ENCODE measurements at regions not wholly inside any gene's neighbourhood (a gene's known extent, or its start where the extent isn't known, plus 50 kb on each side); places are given as distances from the start of the nearest gene placed in this dataset.

GRCh38 chr5:142475102-142475513 is 150.3 kb upstream of the SPRY4 start:
- DNase-seq (ENCODE audit: low read depth in 2 of 2), result no peak

GRCh38 chr5:142474431-142475094 is 149.7 kb upstream of the SPRY4 start:
- no peak for DNase-seq (ENCODE audit: low read depth in 2 of 2)

- DNase-seq (ENCODE audit: low read depth in 2 of 2), result no peak
Observed at GRCh38 chr5:142473038-142473437, 148.2 kb upstream of the SPRY4 start.

DNA sequence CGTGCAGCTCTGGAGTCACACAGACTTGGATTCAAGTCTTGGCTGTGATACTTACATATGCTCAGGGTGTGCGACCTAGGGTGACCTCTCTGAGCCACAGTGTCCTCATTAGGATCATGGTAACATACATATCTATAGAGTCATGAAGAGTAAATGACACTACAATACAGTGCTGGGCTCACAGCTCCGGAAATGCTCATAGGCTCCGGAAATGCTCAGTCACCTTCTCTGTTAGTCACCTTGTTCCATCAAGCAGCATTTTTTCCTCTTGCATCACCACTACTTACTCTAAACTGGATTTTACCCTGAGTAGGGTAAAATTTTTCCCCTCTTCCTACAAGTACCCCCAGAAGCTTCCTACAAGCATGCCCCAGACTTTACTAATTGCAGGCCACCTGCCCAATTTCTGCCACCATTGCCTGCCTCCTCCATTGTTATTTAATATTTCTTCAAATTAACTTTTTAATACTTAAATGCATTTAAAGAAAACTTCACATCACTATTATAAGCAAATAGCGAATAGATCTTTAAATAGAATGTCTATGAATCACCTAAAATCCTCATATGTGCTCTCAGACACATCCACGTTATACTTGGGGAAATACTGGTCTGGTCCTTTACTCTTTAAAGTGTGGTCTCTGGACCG is 147.6 kb upstream of the SPRY4 start:
- DNase-seq (ENCODE audit: low read depth in 2 of 2), result no peak

- no peak for DNase-seq (ENCODE audit: low read depth in 2 of 2)
Observed at GRCh38 chr5:142466195-142466971, 141.6 kb upstream of the SPRY4 start.

DNA sequence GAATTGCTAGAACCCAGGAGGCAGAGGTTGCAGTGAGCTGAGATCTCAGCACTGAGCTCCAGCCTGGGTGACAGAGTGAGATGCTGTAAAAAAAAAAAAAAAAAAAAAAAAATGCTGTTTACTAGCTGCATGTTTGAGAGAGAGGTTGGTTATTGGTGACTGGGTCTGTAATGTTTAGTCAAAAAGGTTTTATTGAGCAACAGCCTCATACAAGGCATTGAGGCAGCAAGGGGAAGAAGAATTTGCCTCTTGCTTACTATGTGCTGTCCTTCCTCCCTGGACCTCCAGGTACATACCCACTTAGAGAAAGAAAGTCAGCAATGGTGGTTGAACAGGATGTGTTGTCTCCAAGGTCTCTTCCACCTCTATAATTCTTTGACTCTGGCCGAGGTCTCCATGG is 140.7 kb upstream of the SPRY4 start:
- DNase-seq (ENCODE audit: low read depth in 2 of 2), result no peak

- DNase-seq (ENCODE audit: low read depth in 2 of 2), result no peak
Observed at GRCh38 chr5:142463904-142464303, 139.1 kb upstream of the SPRY4 start.

GRCh38 chr5:142461028-142461590 is 136.3 kb upstream of the SPRY4 start:
- no peak for DNase-seq (ENCODE audit: low read depth in 2 of 2)

- DNase-seq (ENCODE audit: low read depth in 2 of 2), result no peak
Observed at GRCh38 chr5:142459209-142459608, 134.4 kb upstream of the SPRY4 start.

DNA sequence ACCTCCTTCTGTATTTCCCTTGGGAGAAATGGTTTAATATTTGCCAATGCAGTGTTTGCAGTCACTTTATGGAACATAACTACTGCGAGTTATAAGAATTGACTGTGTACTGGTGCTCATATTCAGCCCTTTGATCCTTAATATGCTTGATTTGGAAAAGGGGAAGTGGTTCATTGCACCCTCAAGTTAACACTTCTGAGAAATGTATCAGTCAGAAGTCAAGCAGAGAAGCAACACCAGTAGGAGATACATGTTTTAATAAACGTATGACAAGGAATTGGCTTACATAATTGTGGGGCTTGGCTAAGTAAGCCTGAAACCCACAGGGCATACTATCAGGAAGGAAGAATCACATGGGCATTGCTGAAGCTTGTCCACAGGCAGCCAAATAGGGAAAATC is 131.0 kb upstream of the SPRY4 start:
- DNase-seq (ENCODE audit: low read depth in 2 of 2), result no peak

- no peak for DNase-seq (ENCODE audit: low read depth in 2 of 2)
Observed at GRCh38 chr5:142453932-142454331, 129.1 kb upstream of the SPRY4 start.

DNA sequence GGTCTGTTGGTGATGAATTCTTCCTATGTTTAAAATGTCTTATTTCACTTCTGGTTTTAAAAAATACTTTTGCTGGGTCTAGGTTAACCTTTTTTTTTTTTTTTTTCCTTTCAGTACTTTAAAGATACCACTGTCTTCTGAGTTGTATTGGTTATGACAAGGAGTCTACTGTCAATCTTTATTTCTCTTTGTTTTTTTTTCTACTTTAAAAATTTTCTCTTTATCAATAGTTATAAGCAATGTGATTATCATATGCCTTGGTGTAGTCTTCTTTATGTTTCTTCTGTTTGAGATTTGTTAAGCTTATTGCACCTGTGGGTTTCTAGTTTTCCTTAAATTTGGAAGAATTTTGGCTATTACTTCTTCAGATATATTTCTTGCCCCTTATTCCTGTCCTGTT is 125.6 kb upstream of the SPRY4 start:
- no peak for DNase-seq (ENCODE audit: low read depth in 2 of 2)

GRCh38 chr5:142447887-142448286 is 123.1 kb upstream of the SPRY4 start:
- DNase-seq (ENCODE audit: low read depth in 2 of 2), result no peak

DNA sequence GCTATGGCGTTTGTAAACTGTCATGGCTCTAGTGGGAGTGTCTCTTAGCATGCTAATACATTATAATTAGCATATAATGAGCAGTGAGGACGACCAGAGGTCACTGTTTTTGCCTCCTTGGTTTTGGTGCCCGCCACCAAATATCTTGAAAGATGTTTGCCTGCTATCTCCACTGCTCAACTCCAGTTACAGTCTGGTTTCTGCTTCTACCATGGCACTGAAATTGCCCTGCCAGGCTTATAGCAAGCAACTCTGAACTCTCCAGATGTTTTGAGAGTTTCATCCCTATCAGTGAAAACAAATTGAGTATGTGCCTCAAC is 122.1 kb upstream of the SPRY4 start:
- no peak for DNase-seq (ENCODE audit: low read depth in 2 of 2)

GRCh38 chr5:142446131-142446959 is 121.5 kb upstream of the SPRY4 start:
- no peak for DNase-seq (ENCODE audit: low read depth in 2 of 2)

DNA sequence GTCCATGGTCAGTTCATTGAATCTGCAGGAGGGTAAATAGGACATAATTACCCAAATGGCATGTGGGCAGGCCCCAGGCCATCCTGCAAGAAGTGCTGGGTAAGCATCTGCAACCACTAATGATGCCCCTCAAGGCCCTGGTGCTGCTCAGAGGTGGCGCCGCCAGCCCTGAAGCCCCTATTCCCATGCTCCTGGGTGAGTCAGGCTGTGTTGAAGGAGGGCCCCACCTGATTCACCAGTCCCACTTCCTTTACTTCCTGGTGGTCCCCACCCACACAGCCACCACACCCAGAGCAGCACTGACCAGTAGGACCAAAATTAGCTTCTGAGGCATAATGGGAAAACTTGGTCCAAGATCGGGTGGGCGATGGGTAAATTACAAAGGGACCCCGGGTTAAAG is 120.4 kb upstream of the SPRY4 start:
- no peak for DNase-seq (ENCODE audit: low read depth in 2 of 2)

- no peak for DNase-seq (ENCODE audit: low read depth in 2 of 2)
Observed at GRCh38 chr5:142441616-142442015, 116.8 kb upstream of the SPRY4 start.

DNA sequence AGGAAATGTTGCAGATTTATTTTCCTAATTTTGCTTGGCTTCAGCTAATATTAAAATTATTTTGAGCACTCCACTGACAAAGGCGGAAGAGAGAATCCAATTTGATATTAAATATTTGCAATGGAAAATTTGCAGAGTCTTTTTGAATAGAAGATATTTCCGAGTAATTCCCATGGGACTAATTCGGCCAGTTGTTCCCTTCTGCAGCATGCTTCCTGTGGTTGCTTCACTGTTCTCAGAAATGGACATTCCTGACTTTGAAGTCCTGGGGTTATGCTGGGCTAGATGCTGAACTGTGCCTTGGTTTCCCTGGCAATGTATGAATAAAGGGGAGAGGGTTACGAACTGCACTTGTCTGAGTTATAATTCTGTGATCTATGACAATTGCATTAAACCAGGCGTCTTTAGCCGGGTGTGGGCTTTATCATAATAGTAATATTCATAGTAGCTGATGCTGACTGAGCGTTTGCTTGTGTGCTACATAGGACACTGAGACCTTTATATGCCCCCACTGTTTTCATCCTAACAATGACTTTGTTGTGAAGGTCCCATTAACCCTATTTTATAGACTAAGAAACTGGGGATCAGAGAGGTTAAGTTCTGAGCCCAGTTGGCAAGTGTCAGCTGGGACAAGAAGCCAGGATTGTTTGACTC is 114.5 kb upstream of the SPRY4 start:
- DNase-seq (ENCODE audit: low read depth in 2 of 2), result no peak

DNA sequence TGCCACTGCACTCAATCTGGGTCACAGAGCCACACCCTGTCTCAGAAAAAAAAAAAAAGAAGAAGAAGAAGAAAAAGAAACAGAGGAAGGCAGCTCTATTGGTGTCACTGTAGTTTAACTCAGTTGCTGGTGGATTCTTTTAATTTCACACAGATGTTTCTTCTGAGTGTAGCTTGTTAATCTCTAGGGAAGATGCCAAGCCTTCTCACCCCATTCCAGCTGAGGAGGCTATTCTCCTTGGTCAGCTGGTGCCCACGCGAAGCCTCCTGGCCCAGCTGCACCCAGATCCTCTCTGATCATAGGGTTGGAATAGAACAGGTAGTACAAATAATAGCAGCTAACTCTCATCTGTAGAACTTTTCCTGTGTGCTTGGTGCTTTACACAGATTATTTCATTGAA is 113.8 kb upstream of the SPRY4 start:
- no peak for DNase-seq (ENCODE audit: low read depth in 2 of 2)

DNA sequence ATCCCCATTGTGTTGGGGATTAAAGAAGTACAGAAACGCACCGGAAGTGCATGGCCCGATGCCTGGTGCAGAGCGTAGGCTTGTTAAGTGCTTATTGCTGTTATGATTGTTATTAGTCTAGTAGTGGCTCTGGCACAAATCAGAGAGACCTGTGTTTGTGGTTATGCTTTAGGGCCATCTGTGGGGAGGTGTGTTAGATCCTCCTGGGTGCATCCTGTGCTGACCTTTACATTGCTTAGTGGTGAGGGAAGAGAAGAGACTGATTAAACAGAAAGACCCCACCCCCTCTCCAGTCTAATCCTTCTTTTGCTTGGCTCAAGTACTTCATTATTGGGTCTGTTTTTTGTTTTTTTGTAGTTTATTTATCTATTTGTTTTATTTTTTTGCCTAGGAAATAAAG is 112.7 kb upstream of the SPRY4 start:
- DNase-seq (ENCODE audit: low read depth in 2 of 2), result no peak

- no peak for DNase-seq (ENCODE audit: low read depth in 2 of 2)
Observed at GRCh38 chr5:142435410-142436115, 110.7 kb upstream of the SPRY4 start.
